Cardiac muscle cell (in vitro differentiated cells and primary cell): ENCODE measurements at regions not wholly inside any gene's neighbourhood (a gene's known extent, or its start where the extent isn't known, plus 50 kb on each side); places are given as distances from the start of the nearest gene placed in this dataset.
A peak's percentile ranks its signal among the peaks of the same experiment; 100 is the strongest.

Source experiments
- DNase-seq, 2 donors: peaks; one replicate each; pipeline versions ENCODE4 v3.0.0 to v3.0.0-alpha.2; 2010 to 2017; ENCODE audit warnings: low read depth in 1 of 2, low spot score in 1 of 2
- H3K27ac ChIP-seq: fragments of 200-600 bp; sonication (generic); 2 replicates; pipeline ENCODE4 v1.5.1; 2016
- H3K27me3 ChIP-seq: fragments of 200-600 bp; sonication (generic); 2 replicates; pipeline ENCODE4 v1.6.0; 2016; ENCODE audit warnings: control low read depth
- H3K36me3 ChIP-seq: fragments of 200-600 bp; sonication (generic); 2 replicates; pipeline ENCODE4 v1.5.1; 2016; ENCODE audit warnings: control low read depth
- H3K4me1 ChIP-seq: fragments of 200-600 bp; sonication (generic); 2 replicates; pipeline ENCODE4 v1.8.1; 2017; ENCODE audit warnings: low read depth, mild to moderate bottlenecking, mixed run types
- H3K4me3 ChIP-seq: fragments of 200-600 bp; sonication (generic); 2 replicates; pipeline ENCODE4 v1.5.1; 2016; ENCODE audit warnings: mild to moderate bottlenecking
- H3K9me3 ChIP-seq: fragments of 200-600 bp; sonication (generic); 2 replicates; pipeline ENCODE4 v1.5.1; 2017; ENCODE audit warnings: low read depth, mild to moderate bottlenecking, control low read depth
- TF ChIP-seq, protein P1 (sequence below): IDR thresholded peaks from 2 replicates; pipeline ENCODE4 v1.5.1; 2012; ENCODE audit warnings: low read depth, mild to moderate bottlenecking, low read length

DNA sequence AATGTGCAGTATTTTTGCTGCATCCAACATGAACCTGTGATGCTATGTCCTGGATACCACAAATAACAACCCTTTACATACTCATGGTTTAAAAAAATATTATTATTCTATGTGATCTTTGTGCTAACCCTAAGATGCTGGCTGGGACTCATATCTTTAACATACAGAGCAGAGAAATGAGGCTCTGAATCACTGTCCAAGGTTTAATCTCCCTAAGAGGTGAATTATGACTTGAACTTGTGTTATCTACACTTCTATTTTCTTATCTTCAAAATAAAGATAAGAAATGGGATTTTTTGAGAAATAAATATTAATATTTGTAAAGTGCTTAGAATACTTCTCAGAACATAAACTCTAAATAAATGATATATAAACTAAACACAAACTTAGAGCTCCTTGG, 68.8 kb upstream of the GRIA1 start:
- no peaks in the 10 kb centered on the region for H3K36me3 ChIP-seq
- H3K4me1 ChIP-seq: no peaks in the 10 kb centered on the region
- H3K27me3 ChIP-seq: no peaks in the 10 kb centered on the region
- TF ChIP-seq, protein P1, sequence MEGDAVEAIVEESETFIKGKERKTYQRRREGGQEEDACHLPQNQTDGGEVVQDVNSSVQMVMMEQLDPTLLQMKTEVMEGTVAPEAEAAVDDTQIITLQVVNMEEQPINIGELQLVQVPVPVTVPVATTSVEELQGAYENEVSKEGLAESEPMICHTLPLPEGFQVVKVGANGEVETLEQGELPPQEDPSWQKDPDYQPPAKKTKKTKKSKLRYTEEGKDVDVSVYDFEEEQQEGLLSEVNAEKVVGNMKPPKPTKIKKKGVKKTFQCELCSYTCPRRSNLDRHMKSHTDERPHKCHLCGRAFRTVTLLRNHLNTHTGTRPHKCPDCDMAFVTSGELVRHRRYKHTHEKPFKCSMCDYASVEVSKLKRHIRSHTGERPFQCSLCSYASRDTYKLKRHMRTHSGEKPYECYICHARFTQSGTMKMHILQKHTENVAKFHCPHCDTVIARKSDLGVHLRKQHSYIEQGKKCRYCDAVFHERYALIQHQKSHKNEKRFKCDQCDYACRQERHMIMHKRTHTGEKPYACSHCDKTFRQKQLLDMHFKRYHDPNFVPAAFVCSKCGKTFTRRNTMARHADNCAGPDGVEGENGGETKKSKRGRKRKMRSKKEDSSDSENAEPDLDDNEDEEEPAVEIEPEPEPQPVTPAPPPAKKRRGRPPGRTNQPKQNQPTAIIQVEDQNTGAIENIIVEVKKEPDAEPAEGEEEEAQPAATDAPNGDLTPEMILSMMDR: no peak
- DNase-seq: no peak
- H3K27ac ChIP-seq: no peak overlapping the region
- no peaks in the 10 kb centered on the region for H3K9me3 ChIP-seq
- no peak overlapping the region for H3K4me3 ChIP-seq

DNA sequence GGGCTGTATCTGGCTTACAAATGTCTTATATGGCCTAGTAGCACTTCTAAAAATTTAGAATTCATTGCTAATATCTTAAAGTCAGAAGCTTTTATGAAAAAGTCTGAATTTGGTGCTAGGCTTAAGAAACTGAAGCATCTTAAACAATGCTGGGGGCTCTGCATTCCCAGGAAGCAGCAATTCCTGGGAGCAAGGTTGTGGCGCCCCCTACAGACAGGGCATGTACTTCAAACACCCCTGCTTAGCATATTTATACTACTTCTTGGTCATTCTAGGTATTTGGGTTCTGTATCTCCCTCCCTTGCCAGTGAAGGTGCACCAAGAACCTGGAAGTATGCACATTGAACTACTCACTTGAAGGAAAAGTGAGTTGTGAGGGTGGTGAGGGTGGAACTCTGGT, 64.6 kb upstream of the GRIA1 start:
- no peak overlapping the region for H3K4me3 ChIP-seq
- no peaks in the 10 kb centered on the region for H3K9me3 ChIP-seq
- TF ChIP-seq, protein P1: peak; percentile 4
- no peak overlapping the region for H3K27ac ChIP-seq
- no peaks in the 10 kb centered on the region for H3K27me3 ChIP-seq
- H3K36me3 ChIP-seq: no peaks in the 10 kb centered on the region
- H3K4me1 ChIP-seq: no peaks in the 10 kb centered on the region
- DNase-seq: peak in 1 of 2 donors; percentile 15

DNA sequence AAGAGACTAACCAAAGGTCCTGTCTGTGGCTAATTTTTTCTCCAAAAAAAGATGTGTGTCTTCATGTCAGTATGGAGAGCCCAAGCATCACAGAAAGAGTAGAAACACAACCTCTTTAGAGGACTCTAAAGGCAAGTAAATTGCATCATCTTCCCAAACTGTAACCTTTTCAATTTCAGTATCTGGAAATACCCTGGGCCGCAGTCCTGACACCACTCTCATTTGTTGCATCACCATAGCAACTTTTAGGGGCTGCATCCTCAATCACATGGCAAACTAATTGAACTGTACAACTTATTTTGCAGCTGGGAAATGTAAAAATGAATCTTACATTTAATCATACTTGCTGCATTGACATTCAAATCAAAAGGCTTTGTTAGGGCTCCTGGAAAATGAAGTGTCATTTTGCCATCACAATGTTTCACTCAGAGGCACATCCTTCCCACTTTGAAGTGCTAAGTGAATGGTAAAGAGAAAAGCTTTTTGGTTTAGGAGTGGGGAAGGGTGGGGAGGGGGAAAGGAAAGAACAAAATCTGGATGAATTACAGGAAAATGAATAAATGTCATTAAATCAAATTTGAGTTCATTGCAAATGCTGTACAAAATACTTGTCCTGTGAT, 60.6 kb upstream of the GRIA1 start:
- no peaks in the 10 kb centered on the region for H3K9me3 ChIP-seq
- no peak for DNase-seq
- TF ChIP-seq, protein P1: no peak

DNA sequence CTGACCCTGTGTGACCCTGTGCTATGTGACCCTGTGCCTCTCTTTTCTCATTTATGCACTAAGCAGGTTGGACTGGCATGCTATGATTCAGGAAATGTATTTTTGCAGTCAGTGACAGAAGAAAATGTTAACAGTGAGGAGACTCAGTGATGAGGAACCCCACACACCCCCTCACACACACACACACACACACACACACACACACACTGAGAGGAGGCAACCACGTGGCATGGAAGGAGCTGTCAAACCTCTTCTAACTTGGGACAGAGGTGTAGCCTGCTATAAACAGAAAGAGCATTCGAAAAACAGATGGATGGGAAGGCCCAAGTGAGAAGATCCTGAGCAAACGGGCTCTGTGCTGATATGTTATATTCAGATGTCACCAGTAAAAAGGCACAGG, 57.9 kb upstream of the GRIA1 start:
- H3K9me3 ChIP-seq: no peaks in the 10 kb centered on the region
- no peak overlapping the region for H3K27ac ChIP-seq
- H3K27me3 ChIP-seq: no peaks in the 10 kb centered on the region
- H3K36me3 ChIP-seq: no peaks in the 10 kb centered on the region
- DNase-seq: no peak
- H3K4me3 ChIP-seq: no peak overlapping the region
- TF ChIP-seq, protein P1: no peak
- H3K4me1 ChIP-seq: no peaks in the 10 kb centered on the region

More for the DNA sequence above, 60.6 kb upstream of the GRIA1 start:
- H3K27ac ChIP-seq: no peak overlapping the region
- H3K27me3 ChIP-seq: no peaks in the 10 kb centered on the region
- no peaks in the 10 kb centered on the region for H3K4me1 ChIP-seq
- H3K4me3 ChIP-seq: no peak overlapping the region
- H3K36me3 ChIP-seq: no peaks in the 10 kb centered on the region

DNA sequence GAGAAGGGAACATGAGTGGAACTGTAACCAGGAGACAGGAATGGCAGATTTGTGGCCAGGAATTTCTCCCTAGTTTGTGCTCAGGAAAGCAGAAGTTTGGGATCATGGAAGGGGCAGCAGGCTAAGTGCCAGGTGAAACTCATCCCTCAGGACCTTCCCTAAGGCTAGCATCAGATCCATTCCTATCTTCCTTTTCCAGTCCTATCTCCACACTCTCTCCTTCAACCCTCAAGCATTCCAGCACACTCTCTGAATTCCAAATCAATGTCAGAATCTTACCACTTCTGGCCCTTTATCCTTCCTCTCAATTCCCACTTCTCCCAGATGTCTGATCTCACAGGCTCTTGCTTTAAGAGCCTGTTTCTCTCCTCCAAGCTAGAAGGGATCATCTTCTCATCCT, 53.2 kb upstream of the GRIA1 start:
- Histone ChIP-seq H3K27ac (no peak overlapping the region), H3K36me3 (no peaks in the 10 kb centered on the region), H3K4me1 (peaks cover 7% of the 10 kb centered on the region), H3K4me3 (no peak overlapping the region), H3K9me3 (no peaks in the 10 kb centered on the region), H3K27me3 (no peaks in the 10 kb centered on the region)
- TF ChIP-seq, protein P1: no peak
- no peak for DNase-seq
